ENCODE measurements at regions not wholly inside any gene's neighbourhood (a gene's known extent, or its start where the extent isn't known, plus 50 kb on each side); places are given as distances from the start of the nearest gene placed in this dataset.

DNA sequence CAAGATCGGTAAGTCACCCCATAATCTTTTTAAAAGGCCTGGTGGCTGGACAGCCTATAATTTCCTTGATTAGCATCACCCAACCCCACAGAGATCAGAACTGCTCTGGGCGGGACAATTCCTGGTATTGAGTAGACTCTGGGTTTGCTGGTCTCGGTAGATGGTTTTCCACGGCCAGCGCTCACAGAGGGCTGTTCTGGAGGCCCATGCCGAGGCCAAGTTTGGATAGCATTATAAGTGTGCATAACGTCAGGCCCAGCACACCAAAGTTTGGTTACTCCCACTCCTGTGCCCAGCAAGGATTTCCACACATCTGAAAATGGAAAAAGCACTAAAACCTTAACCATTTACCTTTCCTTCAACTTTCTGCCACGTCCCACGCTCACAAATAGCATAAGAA is 104.7 kb upstream of the RREB1 start (continued):
- TF ChIP-seq, protein P1, sequence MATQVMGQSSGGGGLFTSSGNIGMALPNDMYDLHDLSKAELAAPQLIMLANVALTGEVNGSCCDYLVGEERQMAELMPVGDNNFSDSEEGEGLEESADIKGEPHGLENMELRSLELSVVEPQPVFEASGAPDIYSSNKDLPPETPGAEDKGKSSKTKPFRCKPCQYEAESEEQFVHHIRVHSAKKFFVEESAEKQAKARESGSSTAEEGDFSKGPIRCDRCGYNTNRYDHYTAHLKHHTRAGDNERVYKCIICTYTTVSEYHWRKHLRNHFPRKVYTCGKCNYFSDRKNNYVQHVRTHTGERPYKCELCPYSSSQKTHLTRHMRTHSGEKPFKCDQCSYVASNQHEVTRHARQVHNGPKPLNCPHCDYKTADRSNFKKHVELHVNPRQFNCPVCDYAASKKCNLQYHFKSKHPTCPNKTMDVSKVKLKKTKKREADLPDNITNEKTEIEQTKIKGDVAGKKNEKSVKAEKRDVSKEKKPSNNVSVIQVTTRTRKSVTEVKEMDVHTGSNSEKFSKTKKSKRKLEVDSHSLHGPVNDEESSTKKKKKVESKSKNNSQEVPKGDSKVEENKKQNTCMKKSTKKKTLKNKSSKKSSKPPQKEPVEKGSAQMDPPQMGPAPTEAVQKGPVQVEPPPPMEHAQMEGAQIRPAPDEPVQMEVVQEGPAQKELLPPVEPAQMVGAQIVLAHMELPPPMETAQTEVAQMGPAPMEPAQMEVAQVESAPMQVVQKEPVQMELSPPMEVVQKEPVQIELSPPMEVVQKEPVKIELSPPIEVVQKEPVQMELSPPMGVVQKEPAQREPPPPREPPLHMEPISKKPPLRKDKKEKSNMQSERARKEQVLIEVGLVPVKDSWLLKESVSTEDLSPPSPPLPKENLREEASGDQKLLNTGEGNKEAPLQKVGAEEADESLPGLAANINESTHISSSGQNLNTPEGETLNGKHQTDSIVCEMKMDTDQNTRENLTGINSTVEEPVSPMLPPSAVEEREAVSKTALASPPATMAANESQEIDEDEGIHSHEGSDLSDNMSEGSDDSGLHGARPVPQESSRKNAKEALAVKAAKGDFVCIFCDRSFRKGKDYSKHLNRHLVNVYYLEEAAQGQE (IDR thresholded peaks at IDR 0.05; ENCODE audit: unreplicated experiment): no peak
- TF ChIP-seq EZH2 (IDR thresholded peaks at IDR 0.05; ENCODE audit: low read depth, unreplicated experiment) (no peak), POLR2AphosphoS5 (IDR thresholded peaks at IDR 0.05; ENCODE audit: low read depth) (no peak), ZNF114 (CRISPR knock-in tag; IDR thresholded peaks at IDR 0.05) (no peak), JUNB (IDR thresholded peaks at IDR 0.05; ENCODE audit: unreplicated experiment) (no peak), NANOG (IDR thresholded peaks at IDR 0.05; ENCODE audit: borderline replicate concordance) (no peak), EZH2phosphoT487 (IDR thresholded peaks at IDR 0.05; ENCODE audit: unreplicated experiment) (no peak)
- TF ChIP-seq, protein P2, sequence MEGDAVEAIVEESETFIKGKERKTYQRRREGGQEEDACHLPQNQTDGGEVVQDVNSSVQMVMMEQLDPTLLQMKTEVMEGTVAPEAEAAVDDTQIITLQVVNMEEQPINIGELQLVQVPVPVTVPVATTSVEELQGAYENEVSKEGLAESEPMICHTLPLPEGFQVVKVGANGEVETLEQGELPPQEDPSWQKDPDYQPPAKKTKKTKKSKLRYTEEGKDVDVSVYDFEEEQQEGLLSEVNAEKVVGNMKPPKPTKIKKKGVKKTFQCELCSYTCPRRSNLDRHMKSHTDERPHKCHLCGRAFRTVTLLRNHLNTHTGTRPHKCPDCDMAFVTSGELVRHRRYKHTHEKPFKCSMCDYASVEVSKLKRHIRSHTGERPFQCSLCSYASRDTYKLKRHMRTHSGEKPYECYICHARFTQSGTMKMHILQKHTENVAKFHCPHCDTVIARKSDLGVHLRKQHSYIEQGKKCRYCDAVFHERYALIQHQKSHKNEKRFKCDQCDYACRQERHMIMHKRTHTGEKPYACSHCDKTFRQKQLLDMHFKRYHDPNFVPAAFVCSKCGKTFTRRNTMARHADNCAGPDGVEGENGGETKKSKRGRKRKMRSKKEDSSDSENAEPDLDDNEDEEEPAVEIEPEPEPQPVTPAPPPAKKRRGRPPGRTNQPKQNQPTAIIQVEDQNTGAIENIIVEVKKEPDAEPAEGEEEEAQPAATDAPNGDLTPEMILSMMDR (conservative IDR thresholded peaks at IDR 0.05; ENCODE audit: low read depth in 2 of 2): no peak
- TF ChIP-seq, protein P3, sequence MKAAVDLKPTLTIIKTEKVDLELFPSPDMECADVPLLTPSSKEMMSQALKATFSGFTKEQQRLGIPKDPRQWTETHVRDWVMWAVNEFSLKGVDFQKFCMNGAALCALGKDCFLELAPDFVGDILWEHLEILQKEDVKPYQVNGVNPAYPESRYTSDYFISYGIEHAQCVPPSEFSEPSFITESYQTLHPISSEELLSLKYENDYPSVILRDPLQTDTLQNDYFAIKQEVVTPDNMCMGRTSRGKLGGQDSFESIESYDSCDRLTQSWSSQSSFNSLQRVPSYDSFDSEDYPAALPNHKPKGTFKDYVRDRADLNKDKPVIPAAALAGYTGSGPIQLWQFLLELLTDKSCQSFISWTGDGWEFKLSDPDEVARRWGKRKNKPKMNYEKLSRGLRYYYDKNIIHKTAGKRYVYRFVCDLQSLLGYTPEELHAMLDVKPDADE (IDR thresholded peaks at IDR 0.05): no peak

DNA sequence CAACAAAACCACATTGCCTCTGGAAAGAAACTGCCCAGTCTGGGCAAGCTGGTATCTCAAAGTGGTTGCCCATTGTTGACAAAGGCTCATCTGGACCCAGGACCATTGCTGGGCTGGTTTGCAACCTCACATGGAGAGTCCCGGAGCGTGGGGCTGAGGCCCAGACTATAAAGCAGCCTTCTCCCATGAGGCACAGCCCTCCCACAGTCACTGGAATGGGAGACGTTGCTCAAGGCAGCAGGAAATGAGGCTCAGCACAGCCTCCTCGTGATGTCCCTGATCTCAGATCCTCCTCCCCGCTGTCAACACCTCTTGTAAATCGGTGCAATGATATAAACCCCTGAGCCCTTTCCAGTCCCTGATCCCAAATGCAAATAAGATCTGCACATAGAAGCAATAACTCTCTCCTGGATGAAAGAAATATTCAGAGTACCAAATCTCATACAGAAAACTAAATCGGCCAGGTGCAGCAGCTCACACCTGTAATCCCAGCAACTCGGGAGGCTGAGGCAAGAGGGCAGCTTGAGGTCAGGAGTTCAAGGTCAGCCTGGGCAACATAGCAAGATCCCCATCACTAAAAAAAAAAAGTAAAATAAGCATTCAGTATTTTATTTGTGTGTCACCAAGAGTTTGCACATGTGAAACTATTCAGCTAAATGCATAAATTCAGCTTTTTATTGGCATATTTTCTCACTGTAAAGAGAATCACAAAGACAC is 103.0 kb upstream of the RREB1 start:
- no peaks in the 10 kb centered on the region for H3K79me2 ChIP-seq (replicated peaks; ENCODE audit: insufficient read depth)
- H3K36me3 Mint-ChIP-seq (ENCODE audit: low read depth): no peaks in the 10 kb centered on the region
- no peak overlapping the region for H3K4me2 ChIP-seq
- peaks cover 7% of the 10 kb centered on the region; the same call in 1 of the 3 replicates for H3K4me1 Mint-ChIP-seq
- no peaks in the 10 kb centered on the region for H4K20me1 ChIP-seq (replicated peaks; ENCODE audit: insufficient read depth)
- H3K4me1 ChIP-seq (ENCODE audit: insufficient read depth): 0 out of 2 replicates have a peak, but pooled peaks cover 3% of the 10 kb centered on the region
- H3K27me3 ChIP-seq (ENCODE audit: insufficient read depth): no peaks in the 10 kb centered on the region
- H3K9me2 ChIP-seq (ENCODE audit: insufficient read depth): no peaks in the 10 kb centered on the region
- H3K27ac Mint-ChIP-seq: no peak overlapping the region
- ATAC-seq (no peak), DNase-seq (ENCODE audit: low spot score) (no peak)
- no peak overlapping the region for H3K4me3 ChIP-seq
- peaks cover 4% of the 10 kb centered on the region; the same call in 1 of the 3 replicates for H3K9me3 Mint-ChIP-seq
- no peak overlapping the region for H3K27ac ChIP-seq (ENCODE audit: low read depth)
- H3F3A ChIP-seq (replicated peaks; ENCODE audit: low read depth): no peaks in the 10 kb centered on the region
- no peak overlapping the region for H2AFZ ChIP-seq
- no peak overlapping the region for H3K4me3 Mint-ChIP-seq
- H3K27me3 Mint-ChIP-seq (ENCODE audit: insufficient read depth, low read depth, poor library complexity): no peaks in the 10 kb centered on the region
- no peaks in the 10 kb centered on the region for H3K36me3 ChIP-seq (ENCODE audit: insufficient read depth)
- no peak for TF ChIP-seq NANOG (IDR thresholded peaks at IDR 0.05; ENCODE audit: borderline replicate concordance)
- no peak for TF ChIP-seq ZNF114 (CRISPR knock-in tag; IDR thresholded peaks at IDR 0.05)
- TF ChIP-seq, protein P3 (IDR thresholded peaks at IDR 0.05): no peak
- TF ChIP-seq, protein P4, sequence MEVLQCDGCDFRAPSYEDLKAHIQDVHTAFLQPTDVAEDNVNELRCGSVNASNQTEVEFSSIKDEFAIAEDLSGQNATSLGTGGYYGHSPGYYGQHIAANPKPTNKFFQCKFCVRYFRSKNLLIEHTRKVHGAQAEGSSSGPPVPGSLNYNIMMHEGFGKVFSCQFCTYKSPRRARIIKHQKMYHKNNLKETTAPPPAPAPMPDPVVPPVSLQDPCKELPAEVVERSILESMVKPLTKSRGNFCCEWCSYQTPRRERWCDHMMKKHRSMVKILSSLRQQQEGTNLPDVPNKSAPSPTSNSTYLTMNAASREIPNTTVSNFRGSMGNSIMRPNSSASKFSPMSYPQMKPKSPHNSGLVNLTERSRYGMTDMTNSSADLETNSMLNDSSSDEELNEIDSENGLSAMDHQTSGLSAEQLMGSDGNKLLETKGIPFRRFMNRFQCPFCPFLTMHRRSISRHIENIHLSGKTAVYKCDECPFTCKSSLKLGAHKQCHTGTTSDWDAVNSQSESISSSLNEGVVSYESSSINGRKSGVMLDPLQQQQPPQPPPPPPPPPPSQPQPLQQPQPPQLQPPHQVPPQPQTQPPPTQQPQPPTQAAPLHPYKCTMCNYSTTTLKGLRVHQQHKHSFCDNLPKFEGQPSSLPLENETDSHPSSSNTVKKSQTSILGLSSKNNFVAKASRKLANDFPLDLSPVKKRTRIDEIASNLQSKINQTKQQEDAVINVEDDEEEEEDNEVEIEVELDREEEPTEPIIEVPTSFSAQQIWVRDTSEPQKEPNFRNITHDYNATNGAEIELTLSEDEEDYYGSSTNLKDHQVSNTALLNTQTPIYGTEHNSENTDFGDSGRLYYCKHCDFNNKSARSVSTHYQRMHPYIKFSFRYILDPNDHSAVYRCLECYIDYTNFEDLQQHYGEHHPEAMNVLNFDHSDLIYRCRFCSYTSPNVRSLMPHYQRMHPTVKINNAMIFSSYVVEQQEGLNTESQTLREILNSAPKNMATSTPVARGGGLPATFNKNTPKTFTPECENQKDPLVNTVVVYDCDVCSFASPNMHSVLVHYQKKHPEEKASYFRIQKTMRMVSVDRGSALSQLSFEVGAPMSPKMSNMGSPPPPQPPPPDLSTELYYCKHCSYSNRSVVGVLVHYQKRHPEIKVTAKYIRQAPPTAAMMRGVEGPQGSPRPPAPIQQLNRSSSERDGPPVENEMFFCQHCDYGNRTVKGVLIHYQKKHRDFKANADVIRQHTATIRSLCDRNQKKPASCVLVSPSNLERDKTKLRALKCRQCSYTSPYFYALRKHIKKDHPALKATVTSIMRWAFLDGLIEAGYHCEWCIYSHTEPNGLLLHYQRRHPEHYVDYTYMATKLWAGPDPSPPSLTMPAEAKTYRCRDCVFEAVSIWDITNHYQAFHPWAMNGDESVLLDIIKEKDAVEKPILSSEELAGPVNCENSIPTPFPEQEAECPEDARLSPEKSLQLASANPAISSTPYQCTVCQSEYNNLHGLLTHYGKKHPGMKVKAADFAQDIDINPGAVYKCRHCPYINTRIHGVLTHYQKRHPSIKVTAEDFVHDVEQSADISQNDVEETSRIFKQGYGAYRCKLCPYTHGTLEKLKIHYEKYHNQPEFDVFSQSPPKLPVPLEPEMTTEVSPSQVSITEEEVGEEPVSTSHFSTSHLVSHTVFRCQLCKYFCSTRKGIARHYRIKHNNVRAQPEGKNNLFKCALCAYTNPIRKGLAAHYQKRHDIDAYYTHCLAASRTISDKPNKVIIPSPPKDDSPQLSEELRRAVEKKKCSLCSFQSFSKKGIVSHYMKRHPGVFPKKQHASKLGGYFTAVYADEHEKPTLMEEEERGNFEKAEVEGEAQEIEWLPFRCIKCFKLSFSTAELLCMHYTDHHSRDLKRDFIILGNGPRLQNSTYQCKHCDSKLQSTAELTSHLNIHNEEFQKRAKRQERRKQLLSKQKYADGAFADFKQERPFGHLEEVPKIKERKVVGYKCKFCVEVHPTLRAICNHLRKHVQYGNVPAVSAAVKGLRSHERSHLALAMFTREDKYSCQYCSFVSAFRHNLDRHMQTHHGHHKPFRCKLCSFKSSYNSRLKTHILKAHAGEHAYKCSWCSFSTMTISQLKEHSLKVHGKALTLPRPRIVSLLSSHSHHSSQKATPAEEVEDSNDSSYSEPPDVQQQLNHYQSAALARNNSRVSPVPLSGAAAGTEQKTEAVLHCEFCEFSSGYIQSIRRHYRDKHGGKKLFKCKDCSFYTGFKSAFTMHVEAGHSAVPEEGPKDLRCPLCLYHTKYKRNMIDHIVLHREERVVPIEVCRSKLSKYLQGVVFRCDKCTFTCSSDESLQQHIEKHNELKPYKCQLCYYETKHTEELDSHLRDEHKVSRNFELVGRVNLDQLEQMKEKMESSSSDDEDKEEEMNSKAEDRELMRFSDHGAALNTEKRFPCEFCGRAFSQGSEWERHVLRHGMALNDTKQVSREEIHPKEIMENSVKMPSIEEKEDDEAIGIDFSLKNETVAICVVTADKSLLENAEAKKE (CRISPR knock-in tag; IDR thresholded peaks at IDR 0.05): no peak
- TF ChIP-seq EZH2phosphoT487 (IDR thresholded peaks at IDR 0.05; ENCODE audit: unreplicated experiment): no peak
